IMR-90 (cell line): ENCODE measurements at regions not wholly inside any gene's neighbourhood (a gene's known extent, or its start where the extent isn't known, plus 50 kb on each side); places are given as distances from the start of the nearest gene placed in this dataset.

Experiments used
- ATAC-seq: fragments of 200-7000 bp; cut with Tn5 transposase; 2 replicates; pipeline ENCODE4 v1.9.1; 2020; ENCODE audit warnings: low read depth, mild to moderate bottlenecking, moderate library complexity
- BruUV-seq: library from RNA; stranded (reverse); fragments of 400-500 nt; replicated peaks from 2 replicates; lab custom pipeline; 2021; lab: Mats Ljungman, UMichigan
- CTCF ChIA-PET: fragments of 300-600 bp; formaldehyde crosslinking; extraction: SDS; loops from one replicate; lab custom pipeline; 2021; ENCODE audit warnings: antibody characterized with exemption; lab: Yijun Ruan, JAX
- POLR2A ChIA-PET: fragments of 300-600 bp; sonication (Branson Sonifier 250); formaldehyde crosslinking; loops from one replicate; lab custom pipeline; 2022; ENCODE audit warnings: antibody characterized with exemption; ENCODE audit not compliant: unreplicated experiment; lab: Charles Lee
- DNase-seq: peaks from one replicate; pipeline ENCODE4 v3.0.0; 2013
- H2AFZ ChIP-seq: replicated peaks from 2 replicates; pipeline ENCODE3; 2013; ENCODE audit warnings: low read length, mild to moderate bottlenecking; ENCODE audit not compliant: poor library complexity
- H2AK5ac ChIP-seq: 2 replicates; pipeline ENCODE4 v1.6.1; 2013; ENCODE audit warnings: low read depth, low read length, inconsistent platforms
- H2AK9ac ChIP-seq: replicated peaks from 2 replicates; pipeline ENCODE3; 2013; ENCODE audit warnings: mild to moderate bottlenecking, low read depth, low read length, moderate library complexity; ENCODE audit not compliant: poor library complexity
- H2BK120ac ChIP-seq: 2 replicates; pipeline ENCODE4 v1.6.1; 2013; ENCODE audit warnings: low read depth, low read length, inconsistent platforms
- H2BK15ac ChIP-seq: 3 replicates; pipeline ENCODE4 v1.6.1; 2013; ENCODE audit warnings: low read depth, low read length, inconsistent platforms
- H2BK20ac ChIP-seq: 2 replicates; pipeline ENCODE4 v1.6.1; 2013; ENCODE audit warnings: low read depth, mild to moderate bottlenecking, inconsistent platforms, low read length, moderate library complexity
- H2BK5ac ChIP-seq: 2 replicates; pipeline ENCODE4 v1.6.1; 2013; ENCODE audit warnings: mild to moderate bottlenecking, low read depth, low read length, inconsistent platforms; ENCODE audit not compliant: poor library complexity, severe bottlenecking
- H3K14ac ChIP-seq: replicated peaks from 2 replicates; pipeline ENCODE4 v1.6.1; 2013; ENCODE audit warnings: low read depth, low read length, inconsistent platforms
- H3K18ac ChIP-seq: 2 replicates; pipeline ENCODE4 v1.6.1; 2013; ENCODE audit warnings: low read depth, low read length, control low read depth
- H3K23ac ChIP-seq: 2 replicates; pipeline ENCODE4 v1.6.1; 2013; ENCODE audit warnings: low read depth, low read length, inconsistent platforms
- H3K27ac ChIP-seq: 2 replicates; pipeline ENCODE4 v1.5.1; 2013; ENCODE audit warnings: mild to moderate bottlenecking, control low read depth, low read length; ENCODE audit not compliant: insufficient read depth
- H3K27me3 ChIP-seq: 2 replicates; pipeline ENCODE4 v1.6.1; 2013; ENCODE audit warnings: low read length; ENCODE audit not compliant: control insufficient read depth, insufficient read depth
- H3K36me3 ChIP-seq: 2 replicates; pipeline ENCODE4 v1.6.1; 2013; ENCODE audit warnings: low read length, mixed read lengths; ENCODE audit not compliant: control insufficient read depth, insufficient read depth
- H3K4ac ChIP-seq: 2 replicates; pipeline ENCODE4 v1.6.1; 2013; ENCODE audit warnings: low read depth, low read length, inconsistent platforms
- H3K4me1 ChIP-seq: 2 replicates; pipeline ENCODE4 v1.6.1; 2013; ENCODE audit warnings: low read length, mixed read lengths; ENCODE audit not compliant: control insufficient read depth, insufficient read depth
- H3K4me2 ChIP-seq: 2 replicates; pipeline ENCODE4 v1.6.1; 2013; ENCODE audit warnings: low read depth, mild to moderate bottlenecking, control low read depth, low read length, moderate library complexity
- H3K4me3 ChIP-seq: 2 replicates; pipeline ENCODE4 v1.5.1; 2013; ENCODE audit warnings: low read depth, mild to moderate bottlenecking, control low read depth, low read length, moderate library complexity; ENCODE audit not compliant: insufficient read depth
- H3K56ac ChIP-seq: 2 replicates; pipeline ENCODE4 v1.6.1; 2013; ENCODE audit warnings: low read length, inconsistent platforms; ENCODE audit not compliant: insufficient read depth; ENCODE audit errors: extremely low read depth
- H3K79me1 ChIP-seq, 2 experiments: 2 replicates each; pipeline ENCODE4 v1.6.1; 2013; ENCODE audit warnings: low read length in 2 of 2, inconsistent platforms in 1 of 2, low read depth in 1 of 2
- H3K9ac ChIP-seq: 2 replicates; pipeline ENCODE4 v1.6.1; 2013; ENCODE audit warnings: low read depth, low read length, control low read depth
- H3K9me1 ChIP-seq: 2 replicates; pipeline ENCODE4 v1.6.1; 2013; ENCODE audit warnings: low read length, inconsistent platforms; ENCODE audit not compliant: insufficient read depth
- H3K9me3 ChIP-seq: 2 replicates; pipeline ENCODE4 v1.6.1; 2013; ENCODE audit warnings: low read length; ENCODE audit not compliant: control insufficient read depth, insufficient read depth
- H4K20me1 ChIP-seq: 2 replicates; pipeline ENCODE4 v1.6.1; 2013; ENCODE audit warnings: low read length, inconsistent platforms; ENCODE audit not compliant: insufficient read depth
- H4K5ac ChIP-seq: 2 replicates; pipeline ENCODE4 v1.6.1; 2013; ENCODE audit warnings: mild to moderate bottlenecking, low read depth, low read length, control low read depth
- H4K8ac ChIP-seq, 2 experiments: 2 replicates each; pipeline ENCODE4 v1.6.1; 2013; ENCODE audit warnings: low read depth in 2 of 2, low read length in 2 of 2, control low read depth in 1 of 2, inconsistent platforms in 1 of 2
- H4K91ac ChIP-seq: 2 replicates; pipeline ENCODE4 v1.6.1; 2013; ENCODE audit warnings: low read depth, low read length, inconsistent platforms; ENCODE audit not compliant: insufficient read depth
- BHLHE40 ChIP-seq: fragments of 150-350 bp; IDR thresholded peaks from 2 replicates; pipeline ENCODE4 v1.6.1; 2016; ENCODE audit warnings: mild to moderate bottlenecking, low read depth, low read length
- CEBPB ChIP-seq: IDR thresholded peaks from 2 replicates; pipeline ENCODE4 v1.6.1; 2012; ENCODE audit warnings: low read depth, low read length, improper control_type of control experiment
- CHD1 ChIP-seq: IDR thresholded peaks from 2 replicates; pipeline ENCODE4 v1.6.1; 2012; ENCODE audit warnings: low read depth, low read length, improper control_type of control experiment
- CTCF ChIP-seq: conservative IDR thresholded peaks from 2 replicates; pipeline ENCODE4 v1.5.1; 2012; ENCODE audit warnings: mild to moderate bottlenecking, low read depth, low read length, improper control_type of control experiment
- FOS ChIP-seq: fragments of 150-350 bp; IDR thresholded peaks from 2 replicates; pipeline ENCODE4 v1.6.1; 2016; ENCODE audit warnings: low read depth, low read length
- MAFK ChIP-seq: IDR thresholded peaks from 2 replicates; pipeline ENCODE4 v1.6.1; 2012; ENCODE audit warnings: low read depth, low read length, improper control_type of control experiment
- MAZ ChIP-seq: IDR thresholded peaks from 2 replicates; pipeline ENCODE4 v1.6.1; 2012; ENCODE audit warnings: low read depth, mild to moderate bottlenecking, low read length, improper control_type of control experiment, moderate library complexity, borderline replicate concordance
- MXI1 ChIP-seq: IDR thresholded peaks from 2 replicates; pipeline ENCODE4 v1.6.1; 2012; ENCODE audit warnings: low read depth, mild to moderate bottlenecking, low read length, moderate library complexity, borderline replicate concordance
- NFE2L2 ChIP-seq: fragments of 150-350 bp; IDR thresholded peaks from 2 replicates; pipeline ENCODE4 v1.6.1; 2016; ENCODE audit warnings: low read depth, mild to moderate bottlenecking, low read length
- POLR2A ChIP-seq: IDR thresholded peaks from 2 replicates; pipeline ENCODE4 v1.6.1; 2012; ENCODE audit warnings: mild to moderate bottlenecking, low read depth, low read length
- RAD21 ChIP-seq: IDR thresholded peaks from 2 replicates; pipeline ENCODE4 v1.6.1; 2012; ENCODE audit warnings: low read length, improper control_type of control experiment
- RCOR1 ChIP-seq: IDR thresholded peaks from 2 replicates; pipeline ENCODE4 v1.6.1; 2012; ENCODE audit warnings: mild to moderate bottlenecking, low read length, improper control_type of control experiment; ENCODE audit not compliant: insufficient replicate concordance
- RFX5 ChIP-seq: IDR thresholded peaks from 2 replicates; pipeline ENCODE4 v1.8.0; 2012; ENCODE audit warnings: low read depth, mild to moderate bottlenecking, low read length, moderate library complexity
- SMC3 ChIP-seq: fragments of 150-350 bp; IDR thresholded peaks from 2 replicates; pipeline ENCODE4 v1.6.1; 2016; ENCODE audit warnings: low read depth, mild to moderate bottlenecking, antibody characterized with exemption, low read length, moderate library complexity
- USF2 ChIP-seq: fragments of 150-350 bp; IDR thresholded peaks from 2 replicates; pipeline ENCODE4 v1.6.1; 2017; ENCODE audit warnings: mild to moderate bottlenecking, antibody characterized with exemption, low read length, low read depth
- WGBS, 2 experiments: methylation state at CpG; one replicate each; pipeline versions ENCODE4 v1.1.5 to v1.1.7; 2013; ENCODE audit warnings: missing lambda C conversion rate in 2 of 2; ENCODE audit not compliant: insufficient read length in 1 of 2; ENCODE audit errors: extremely low coverage in 2 of 2; 5-methylcytosine and 5-hydroxymethylcytosine counted together
- dilution Hi-C: fragments of 300-500 bp; cut with HindIII; formaldehyde crosslinking; loops from one replicate; pipeline ENCODE4 v1.14.3; 2018; ENCODE audit warnings: low sequenced_read_pairs; ENCODE audit not compliant: unreplicated experiment
- in situ Hi-C: fragments of 300-500 bp; cut with MboI; formaldehyde crosslinking; loops from 3 replicates; pipeline ENCODE4 v1.14.3; 2019; ENCODE audit warnings: low sequenced_read_pairs, inconsistent platforms, mixed read lengths
- intact Hi-C: fragments of 100-400 bp; cut with micrococcal nuclease; formaldehyde crosslinking; loops from 2 replicates; pipeline ENCODE4 v1.10.0; 2022
- TF ChIP-seq, protein P1 (sequence below): fragments of 150-350 bp; IDR thresholded peaks from 2 replicates; pipeline ENCODE4 v1.6.1; 2016; ENCODE audit warnings: low read depth, mild to moderate bottlenecking, low read length, moderate library complexity, borderline replicate concordance

- H2AFZ ChIP-seq: no peak overlapping the region
- H2AK9ac ChIP-seq: no peak overlapping the region
- ATAC-seq (no peak), DNase-seq (no peak)
- no peak overlapping the region for H2BK15ac ChIP-seq
- ChIA-PET POLR2A (no interaction called here), CTCF (interaction anchor here (0.6 kb wide), 1 partner anchor 11 kb away, joined by 3 read pairs; no protein-coding TSS in a partner anchor)
- dilution Hi-C loops (no loop called here), intact Hi-C loops (no loop called here), in situ Hi-C loops (no loop called here)
- no peak overlapping the region; the same call in 1 of the 2 replicates for H2BK20ac ChIP-seq
- no peaks in the 10 kb centered on the region for H4K20me1 ChIP-seq
- no peak overlapping the region for H3K23ac ChIP-seq
- no peaks in the 10 kb centered on the region for H3K9me1 ChIP-seq
- no CpG with 5 or more reads among the region's 4 CpGs for WGBS, 2 experiments
- no peak overlapping the region for H3K18ac ChIP-seq
- no peak overlapping the region for H3K4me3 ChIP-seq
- H2BK5ac ChIP-seq: no peak overlapping the region
- H4K91ac ChIP-seq: no peak overlapping the region
- no peak overlapping the region for H3K27ac ChIP-seq
- H3K4me1 ChIP-seq: no peaks in the 10 kb centered on the region
- H3K4me2 ChIP-seq: no peak overlapping the region
- H2AK5ac ChIP-seq: no peak overlapping the region
- BruUV-seq: no TSS peak
- H2BK120ac ChIP-seq: no peak overlapping the region
- H3K4ac ChIP-seq: no peak overlapping the region
- H4K5ac ChIP-seq: no peak overlapping the region
- no peaks in the 10 kb centered on the region for H3K9me3 ChIP-seq
- no peaks in the 10 kb centered on the region for H3K27me3 ChIP-seq
- H3K9ac ChIP-seq: no peak overlapping the region
- no peak overlapping the region for H3K14ac ChIP-seq
- no peaks in the 10 kb centered on the region for H3K36me3 ChIP-seq
- H4K8ac ChIP-seq: no peak overlapping the region
- H3K56ac ChIP-seq: no peak overlapping the region
- H3K79me1 ChIP-seq: no peaks in the 10 kb centered on the region
- TF ChIP-seq RAD21: no peak
- TF ChIP-seq RCOR1: no peak
- TF ChIP-seq CTCF: no peak
- no peak for TF ChIP-seq NFE2L2
- TF ChIP-seq SMC3: no peak
- TF ChIP-seq FOS: no peak
- TF ChIP-seq CHD1: no peak
- no peak for TF ChIP-seq MAFK
- no peak for TF ChIP-seq CEBPB
- TF ChIP-seq RFX5: no peak
- no peak for TF ChIP-seq MAZ
- TF ChIP-seq USF2: no peak
- TF ChIP-seq, protein P1, sequence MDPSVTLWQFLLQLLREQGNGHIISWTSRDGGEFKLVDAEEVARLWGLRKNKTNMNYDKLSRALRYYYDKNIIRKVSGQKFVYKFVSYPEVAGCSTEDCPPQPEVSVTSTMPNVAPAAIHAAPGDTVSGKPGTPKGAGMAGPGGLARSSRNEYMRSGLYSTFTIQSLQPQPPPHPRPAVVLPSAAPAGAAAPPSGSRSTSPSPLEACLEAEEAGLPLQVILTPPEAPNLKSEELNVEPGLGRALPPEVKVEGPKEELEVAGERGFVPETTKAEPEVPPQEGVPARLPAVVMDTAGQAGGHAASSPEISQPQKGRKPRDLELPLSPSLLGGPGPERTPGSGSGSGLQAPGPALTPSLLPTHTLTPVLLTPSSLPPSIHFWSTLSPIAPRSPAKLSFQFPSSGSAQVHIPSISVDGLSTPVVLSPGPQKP: no peak
- no peak for TF ChIP-seq POLR2A
- TF ChIP-seq MXI1: no peak
- TF ChIP-seq BHLHE40: no peak
These were observed 405.6 kb downstream of the SPRY1 start for GRCh38 chr4:123802082-123802645.
